CD14-positive monocyte (primary cell): ENCODE measurements at regions not wholly inside any gene's neighbourhood (a gene's known extent, or its start where the extent isn't known, plus 50 kb on each side); places are given as distances from the start of the nearest gene placed in this dataset.

Source experiments
- DNase-seq, 3 donors: peaks; one replicate each; pipeline ENCODE4 v3.0.0-alpha.2; 2011 to 2022
- H2AFZ ChIP-seq: 2 replicates; pipeline ENCODE4 v1.6.0; 2012; ENCODE audit warnings: mild to moderate bottlenecking, low read depth, low read length, inconsistent platforms; ENCODE audit not compliant: insufficient read depth, poor library complexity, severe bottlenecking
- H3K27ac ChIP-seq, 2 donors: 1 replicate in 1 of 2; 2 replicates in 1 of 2; pipeline ENCODE4 v1.5.1; 2012 to 2013; ENCODE audit warnings: low read length in 2 of 2, control low read depth in 1 of 2, inconsistent platforms in 1 of 2, low read depth in 1 of 2, mild to moderate bottlenecking in 1 of 2
- H3K27me3 ChIP-seq, 2 donors: one replicate each; pipeline versions ENCODE4 v1.6.0 to v1.6.1; 2011 to 2013; ENCODE audit warnings: low read length in 2 of 2; ENCODE audit not compliant: control insufficient read depth in 2 of 2, insufficient read depth in 2 of 2
- H3K36me3 ChIP-seq, 2 donors: replicated peaks in 1 of 2; 1 replicate in 1 of 2; 2 replicates in 1 of 2; pipeline versions ENCODE4 v1.5.1 to v1.6.1; 2012 to 2013; ENCODE audit warnings: low read length in 2 of 2, control low read depth in 1 of 2, inconsistent platforms in 1 of 2, mild to moderate bottlenecking in 1 of 2; ENCODE audit not compliant: insufficient read depth in 2 of 2, control insufficient read depth in 1 of 2
- H3K4me1 ChIP-seq, 2 donors: 1 replicate in 1 of 2; 2 replicates in 1 of 2; pipeline versions ENCODE4 v1.5.1 to v1.6.1; 2012 to 2013; ENCODE audit warnings: low read length in 2 of 2, control low read depth in 1 of 2, inconsistent platforms in 1 of 2, mild to moderate bottlenecking in 1 of 2, moderate library complexity in 1 of 2; ENCODE audit not compliant: insufficient read depth in 2 of 2, control insufficient read depth in 1 of 2
- H3K4me2 ChIP-seq: replicated peaks from 2 replicates; pipeline ENCODE3; 2012; ENCODE audit warnings: low read length, moderate library complexity, mild to moderate bottlenecking; ENCODE audit not compliant: poor library complexity, severe bottlenecking; ENCODE audit errors: extremely low read depth
- H3K4me3 ChIP-seq, 3 experiments: fragments of 200-600 bp in 1 of 3; sonication (generic) in 1 of 3; replicated peaks in 1 of 3; 1 replicate in 2 of 3; 2 replicates in 1 of 3; pipeline ENCODE4 v1.5.1; 2011 to 2013; ENCODE audit warnings: low read length in 3 of 3, mild to moderate bottlenecking in 3 of 3, control low read depth in 2 of 3, low read depth in 2 of 3, inconsistent platforms in 1 of 3, moderate library complexity in 1 of 3
- H3K79me2 ChIP-seq: 2 replicates; pipeline ENCODE4 v1.6.0; 2012; ENCODE audit warnings: mild to moderate bottlenecking, control low read depth, inconsistent platforms, low read length, moderate library complexity; ENCODE audit not compliant: insufficient read depth
- H3K9ac ChIP-seq: 2 replicates; pipeline ENCODE4 v1.6.0; 2017; ENCODE audit warnings: low read length, mild to moderate bottlenecking; ENCODE audit not compliant: insufficient read depth, poor library complexity, severe bottlenecking
- H3K9me3 ChIP-seq, 2 donors: replicated peaks in 1 of 2; 1 replicate in 1 of 2; 2 replicates in 1 of 2; pipeline versions ENCODE4 v1.5.1 to v1.6.1; 2012 to 2013; ENCODE audit warnings: low read length in 2 of 2, control low read depth in 1 of 2; ENCODE audit not compliant: control insufficient read depth in 1 of 2, insufficient read depth in 1 of 2
- H4K20me1 ChIP-seq: 2 replicates; pipeline ENCODE4 v1.6.0; 2012; ENCODE audit warnings: mild to moderate bottlenecking, low read length, control low read depth, moderate library complexity; ENCODE audit not compliant: insufficient read depth
- H3K27ac Mint-ChIP-seq, 7 donors: one replicate each; pipeline ENCODE4 v1.8.0; 2020; ENCODE audit warnings: mild to moderate bottlenecking in 7 of 7, mixed read lengths in 7 of 7, moderate library complexity in 6 of 7, inconsistent platforms in 2 of 7
- H3K27me3 Mint-ChIP-seq, 3 donors: one replicate each; pipeline ENCODE4 v1.8.0; 2021 to 2022; ENCODE audit warnings: low read depth in 3 of 3, mild to moderate bottlenecking in 3 of 3, mixed read lengths in 3 of 3, moderate library complexity in 3 of 3, inconsistent platforms in 1 of 3
- H3K36me3 Mint-ChIP-seq, 2 donors: one replicate each; pipeline ENCODE4 v1.8.0; 2020; ENCODE audit warnings: mixed read lengths in 2 of 2, inconsistent platforms in 1 of 2, mild to moderate bottlenecking in 1 of 2
- H3K4me1 Mint-ChIP-seq: one replicate; pipeline ENCODE4 v1.8.0; 2020; ENCODE audit warnings: mild to moderate bottlenecking, mixed read lengths
- H3K4me3 Mint-ChIP-seq, 2 donors: one replicate each; pipeline ENCODE4 v1.8.0; 2020; ENCODE audit warnings: mild to moderate bottlenecking in 2 of 2, mixed read lengths in 2 of 2, moderate library complexity in 1 of 2
- H3K9me3 Mint-ChIP-seq, 7 donors: one replicate each; pipeline ENCODE4 v1.8.0; 2020 to 2022; ENCODE audit warnings: mixed read lengths in 7 of 7, mild to moderate bottlenecking in 6 of 7, moderate library complexity in 6 of 7, inconsistent platforms in 2 of 7
- WGBS: methylation state at CpG from one replicate; pipeline ENCODE4 v1.1.5; 2013; ENCODE audit warnings: missing lambda C conversion rate; ENCODE audit not compliant: insufficient coverage; 5-methylcytosine and 5-hydroxymethylcytosine counted together
- intact Hi-C, 2 donors: fragments of 100-400 bp; cut with micrococcal nuclease; formaldehyde crosslinking; loops; one replicate each; pipeline versions ENCODE4 v1.15.0 to v1.15.1; 2023
- TF ChIP-seq, protein P1 (sequence below): fragments of 200-600 bp; IDR thresholded peaks from one replicate; pipeline ENCODE4 v1.8.0; 2022; ENCODE audit warnings: antibody characterized with exemption, mild to moderate bottlenecking

DNA sequence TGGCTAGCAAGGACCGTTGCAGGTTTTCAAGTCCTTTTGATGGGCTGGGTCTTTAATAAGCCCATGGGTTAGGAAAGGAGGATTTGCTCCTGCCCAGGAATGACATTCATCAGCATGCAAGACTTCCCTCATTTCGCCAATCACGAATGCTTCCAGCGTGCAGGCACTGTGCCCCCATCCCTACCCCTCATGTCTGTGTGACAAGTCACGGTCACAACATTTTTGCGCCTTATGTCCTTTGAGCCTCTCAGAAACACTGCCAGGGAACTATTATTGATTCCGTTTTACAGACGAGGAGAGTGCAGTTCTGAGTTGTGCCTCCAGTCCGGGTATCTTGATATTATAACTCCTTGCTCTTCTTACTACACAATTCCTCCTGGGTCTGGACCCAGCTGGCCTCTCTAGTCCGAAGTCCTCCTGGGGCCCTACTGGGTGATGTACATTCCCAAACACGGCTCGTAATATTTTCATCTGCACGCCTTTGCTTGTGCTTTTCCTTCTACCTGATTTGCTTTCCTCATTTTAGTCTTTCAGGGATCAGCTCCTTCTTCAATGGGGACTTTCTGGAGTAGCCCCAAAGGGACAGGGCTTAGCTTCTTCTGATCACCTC, 101.8 kb upstream of the MYCN start:
- Mint-ChIP-seq H3K27me3 (peaks cover 0 to 11% (median 4%) of the 10 kb centered on the region in 3 donors), H3K4me3 (no peak overlapping the region), H3K36me3 (no peaks in the 10 kb centered on the region), H3K27ac (no peak overlapping the region), H3K4me1 (no peaks in the 10 kb centered on the region), H3K9me3 (peaks cover 0 to 6% (median 3%) of the 10 kb centered on the region in 7 donors)
- Histone ChIP-seq H2AFZ (no peak overlapping the region), H3K4me3 (no peak overlapping the region), H3K27ac (no peak overlapping the region), H3K36me3 (no peaks in the 10 kb centered on the region), H3K9me3 (peaks cover 0 to 11% of the 10 kb centered on the region in 2 donors), H3K4me2 (no peak overlapping the region), H3K27me3 (no peaks in the 10 kb centered on the region), H3K9ac (no peak overlapping the region), H4K20me1 (no peaks in the 10 kb centered on the region), H3K4me1 (no peaks in the 10 kb centered on the region), H3K79me2 (no peaks in the 10 kb centered on the region)
- intact Hi-C loops: no loop called here
- DNase-seq: no peak
- TF ChIP-seq, protein P1, sequence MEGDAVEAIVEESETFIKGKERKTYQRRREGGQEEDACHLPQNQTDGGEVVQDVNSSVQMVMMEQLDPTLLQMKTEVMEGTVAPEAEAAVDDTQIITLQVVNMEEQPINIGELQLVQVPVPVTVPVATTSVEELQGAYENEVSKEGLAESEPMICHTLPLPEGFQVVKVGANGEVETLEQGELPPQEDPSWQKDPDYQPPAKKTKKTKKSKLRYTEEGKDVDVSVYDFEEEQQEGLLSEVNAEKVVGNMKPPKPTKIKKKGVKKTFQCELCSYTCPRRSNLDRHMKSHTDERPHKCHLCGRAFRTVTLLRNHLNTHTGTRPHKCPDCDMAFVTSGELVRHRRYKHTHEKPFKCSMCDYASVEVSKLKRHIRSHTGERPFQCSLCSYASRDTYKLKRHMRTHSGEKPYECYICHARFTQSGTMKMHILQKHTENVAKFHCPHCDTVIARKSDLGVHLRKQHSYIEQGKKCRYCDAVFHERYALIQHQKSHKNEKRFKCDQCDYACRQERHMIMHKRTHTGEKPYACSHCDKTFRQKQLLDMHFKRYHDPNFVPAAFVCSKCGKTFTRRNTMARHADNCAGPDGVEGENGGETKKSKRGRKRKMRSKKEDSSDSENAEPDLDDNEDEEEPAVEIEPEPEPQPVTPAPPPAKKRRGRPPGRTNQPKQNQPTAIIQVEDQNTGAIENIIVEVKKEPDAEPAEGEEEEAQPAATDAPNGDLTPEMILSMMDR: no peak
- WGBS: 93% methylated on average over 12 of the region's 13 CpGs

DNA sequence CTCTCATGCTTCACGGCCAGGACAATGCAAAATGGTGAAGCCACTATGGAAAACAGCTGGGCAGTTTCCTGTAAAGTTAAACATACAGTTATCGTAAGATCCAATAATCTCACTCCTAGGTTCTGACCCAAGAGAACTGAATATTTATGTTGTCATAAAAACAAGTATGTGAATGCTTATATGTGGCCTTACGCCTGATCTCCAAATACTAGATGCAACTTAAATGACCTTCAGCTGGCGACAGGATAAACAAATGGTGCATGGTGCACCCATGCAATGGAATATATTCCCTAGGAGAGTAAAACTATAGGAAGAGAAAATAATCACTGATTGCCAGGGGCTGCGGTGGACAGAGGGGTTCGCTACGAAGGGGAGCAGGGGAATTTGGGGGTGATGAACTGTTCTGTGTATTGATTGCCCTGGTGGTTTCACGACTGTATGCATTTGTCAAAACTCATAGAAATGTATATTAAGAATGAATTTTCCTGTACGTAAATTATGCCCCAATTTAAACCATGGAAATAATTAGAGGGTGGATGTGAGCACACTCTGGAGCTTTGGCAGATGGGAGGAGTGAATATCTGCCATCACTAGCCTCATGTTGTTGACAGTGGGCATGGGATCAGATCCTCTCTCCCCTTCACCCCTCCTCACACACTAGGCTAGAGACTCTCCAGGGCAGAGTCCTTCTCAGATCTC, 100.8 kb upstream of the MYCN start:
- Histone ChIP-seq H3K79me2 (no peaks in the 10 kb centered on the region), H3K4me3 (no peak overlapping the region), H3K4me1 (no peaks in the 10 kb centered on the region), H3K9ac (no peak overlapping the region), H4K20me1 (no peaks in the 10 kb centered on the region), H3K9me3 (peaks cover 0 to 7% of the 10 kb centered on the region in 2 donors), H3K27ac (no peak overlapping the region), H3K4me2 (no peak overlapping the region), H3K27me3 (no peaks in the 10 kb centered on the region), H2AFZ (no peak overlapping the region), H3K36me3 (no peaks in the 10 kb centered on the region)
- Mint-ChIP-seq H3K4me3 (no peak overlapping the region), H3K27me3 (peaks cover 0 to 11% (median 4%) of the 10 kb centered on the region in 3 donors), H3K36me3 (no peaks in the 10 kb centered on the region), H3K27ac (no peak overlapping the region), H3K4me1 (no peaks in the 10 kb centered on the region), H3K9me3 (peaks cover 0 to 6% (median 0%) of the 10 kb centered on the region in 7 donors)
- no peak for DNase-seq
- WGBS: 94% methylated on average over 4 of the region's 9 CpGs
- TF ChIP-seq, protein P1: no peak
- intact Hi-C loops: no loop called here
